ENCODE measurements at regions not wholly inside any gene's neighbourhood (a gene's known extent, or its start where the extent isn't known, plus 50 kb on each side); places are given as distances from the start of the nearest gene placed in this dataset.

DNA sequence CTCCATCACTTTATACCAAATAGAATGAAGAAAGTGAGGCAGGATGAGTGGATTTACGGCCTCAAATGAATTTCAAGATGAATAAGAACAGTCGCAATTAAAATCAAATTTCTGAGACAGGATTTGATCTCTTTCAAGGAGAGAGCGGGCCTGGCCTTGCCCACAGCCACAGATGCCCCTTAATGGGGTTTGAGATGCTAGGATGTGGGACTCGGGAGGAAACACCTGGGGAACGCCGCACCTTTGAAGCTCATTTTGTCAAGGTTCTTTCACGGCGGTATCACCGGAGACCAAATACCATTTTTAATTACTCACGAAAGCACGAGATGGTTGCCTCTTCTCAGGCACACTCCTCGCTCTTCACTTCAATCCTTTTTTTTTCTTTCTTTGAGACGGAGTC, 178.1 kb upstream of the SDK2 start:
- TF ChIP-seq CTCF (IDR thresholded peaks at IDR 0.05) (no peak), POLR2A (IDR thresholded peaks at IDR 0.05) (no peak)

All from lower leg skin (tissue), 3 donors.